Inferior parietal cortex (tissue), 1 donor: ENCODE measurements at regions not wholly inside any gene's neighbourhood (a gene's known extent, or its start where the extent isn't known, plus 50 kb on each side); places are given as distances from the start of the nearest gene placed in this dataset.

ENCODE experiments used
- DNase-seq: peaks from one replicate; pipeline ENCODE4 v3.0.0-alpha.2; 2016; ENCODE audit errors: extremely low spot score

GRCh38 chr6:44706011-44706410 lies 318.5 kb downstream of the CDC5L start:
- DNase-seq = no peak

- no peak for DNase-seq
Measured at GRCh38 chr6:44708208-44708607, 320.7 kb downstream of the CDC5L start.

- no peak for DNase-seq
Measured at GRCh38 chr6:44712353-44713111, 325.0 kb downstream of the CDC5L start.

- no peak for DNase-seq
Measured at GRCh38 chr6:44715188-44715587, 327.7 kb downstream of the CDC5L start.

GRCh38 chr6:44715925-44716324 lies 328.4 kb downstream of the CDC5L start:
- no peak for DNase-seq

GRCh38 chr6:44717431-44717830 lies 329.9 kb downstream of the CDC5L start:
- no peak for DNase-seq

- DNase-seq = no peak
Measured at GRCh38 chr6:44721954-44722578, 334.6 kb downstream of the CDC5L start.

GRCh38 chr6:44722736-44723135 lies 335.2 kb downstream of the CDC5L start:
- no peak for DNase-seq

- DNase-seq = no peak
Measured at GRCh38 chr6:44723439-44724197, 336.1 kb downstream of the CDC5L start.

- DNase-seq = no peak
Measured at GRCh38 chr6:44725070-44725469, 337.6 kb downstream of the CDC5L start.

- DNase-seq = no peak
Measured at GRCh38 chr6:44727651-44728630, 340.4 kb downstream of the CDC5L start.

- DNase-seq = no peak
Measured at GRCh38 chr6:44730771-44731391, 343.4 kb downstream of the CDC5L start.

GRCh38 chr6:44731485-44732095 lies 344.1 kb downstream of the CDC5L start:
- DNase-seq = no peak

- no peak for DNase-seq
Measured at GRCh38 chr6:44732243-44732642, 344.7 kb downstream of the CDC5L start.

- no peak for DNase-seq
Measured at GRCh38 chr6:44733126-44733525, 345.6 kb downstream of the CDC5L start.

- DNase-seq = no peak
Measured at GRCh38 chr6:44733868-44734267, 346.4 kb downstream of the CDC5L start.

- no peak for DNase-seq
Measured at GRCh38 chr6:44734886-44735629, 347.6 kb downstream of the CDC5L start.

GRCh38 chr6:44735630-44735963 lies 348.1 kb downstream of the CDC5L start:
- no peak for DNase-seq

GRCh38 chr6:44737341-44737740 lies 349.8 kb downstream of the CDC5L start:
- no peak for DNase-seq
